Omental fat pad (tissue), 3 donors: ENCODE measurements at regions not wholly inside any gene's neighbourhood (a gene's known extent, or its start where the extent isn't known, plus 50 kb on each side); places are given as distances from the start of the nearest gene placed in this dataset.

Source experiments
- ATAC-seq: fragments of 150-250 bp; one replicate; pipeline ENCODE4 v1.9.1; 2016; ENCODE audit warnings: mild to moderate bottlenecking, moderate library complexity; ENCODE audit not compliant: low FRiP score
- DNase-seq: peaks from one replicate; pipeline ENCODE4 v3.0.0-alpha.2; 2019; ENCODE audit warnings: low spot score
- TF ChIP-seq, protein P1 (sequence below), 3 donors: fragments of 450-650 bp; IDR thresholded peaks; one replicate each; pipeline ENCODE4 v1.5.1; 2016 to 2017; ENCODE audit warnings: antibody characterized with exemption in 3 of 3, mild to moderate bottlenecking in 3 of 3, moderate library complexity in 2 of 3

DNA sequence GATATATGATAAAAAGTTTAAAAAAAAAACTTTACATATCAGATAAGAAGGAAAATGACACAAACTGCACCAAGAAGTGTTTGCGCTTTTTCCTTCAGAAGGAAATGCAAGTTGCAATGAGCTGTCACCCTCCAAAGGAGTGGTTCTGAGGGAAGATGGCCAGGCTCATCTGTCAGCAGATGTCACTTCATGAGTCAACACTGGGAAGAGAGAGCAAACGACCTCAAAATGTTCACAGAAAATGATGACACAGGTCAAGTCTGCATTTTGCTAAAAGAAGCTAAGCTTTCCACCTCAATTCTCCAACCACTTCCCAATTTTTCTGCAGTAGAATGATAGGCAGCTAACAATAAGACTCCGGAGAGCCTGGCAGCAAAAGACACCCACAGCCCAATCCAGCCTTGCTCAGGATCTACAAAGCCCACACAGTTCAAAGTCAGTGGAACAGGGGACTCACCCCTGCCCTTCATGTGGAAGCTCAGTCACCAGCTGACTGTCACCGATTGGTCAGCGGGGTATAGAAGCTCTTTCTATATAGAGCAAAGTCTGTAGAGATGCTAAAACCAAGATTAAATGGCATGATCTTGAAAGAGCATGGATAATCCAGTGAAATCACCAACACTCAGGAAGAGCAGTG is 155.1 kb upstream of the NEBL start:
- DNase-seq (no peak), ATAC-seq (no peak)
- TF ChIP-seq, protein P1, sequence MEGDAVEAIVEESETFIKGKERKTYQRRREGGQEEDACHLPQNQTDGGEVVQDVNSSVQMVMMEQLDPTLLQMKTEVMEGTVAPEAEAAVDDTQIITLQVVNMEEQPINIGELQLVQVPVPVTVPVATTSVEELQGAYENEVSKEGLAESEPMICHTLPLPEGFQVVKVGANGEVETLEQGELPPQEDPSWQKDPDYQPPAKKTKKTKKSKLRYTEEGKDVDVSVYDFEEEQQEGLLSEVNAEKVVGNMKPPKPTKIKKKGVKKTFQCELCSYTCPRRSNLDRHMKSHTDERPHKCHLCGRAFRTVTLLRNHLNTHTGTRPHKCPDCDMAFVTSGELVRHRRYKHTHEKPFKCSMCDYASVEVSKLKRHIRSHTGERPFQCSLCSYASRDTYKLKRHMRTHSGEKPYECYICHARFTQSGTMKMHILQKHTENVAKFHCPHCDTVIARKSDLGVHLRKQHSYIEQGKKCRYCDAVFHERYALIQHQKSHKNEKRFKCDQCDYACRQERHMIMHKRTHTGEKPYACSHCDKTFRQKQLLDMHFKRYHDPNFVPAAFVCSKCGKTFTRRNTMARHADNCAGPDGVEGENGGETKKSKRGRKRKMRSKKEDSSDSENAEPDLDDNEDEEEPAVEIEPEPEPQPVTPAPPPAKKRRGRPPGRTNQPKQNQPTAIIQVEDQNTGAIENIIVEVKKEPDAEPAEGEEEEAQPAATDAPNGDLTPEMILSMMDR (IDR thresholded peaks at IDR 0.05) = no peak

- no peak for DNase-seq
- TF ChIP-seq, protein P1 (IDR thresholded peaks at IDR 0.05) = no peak
- ATAC-seq = no peak
These were observed 152.4 kb upstream of the NEBL start for GRCh38 chr10:21049482-21049881.

GRCh38 chr10:21048068-21048467 is 151.0 kb upstream of the NEBL start:
- ATAC-seq = no peak
- no peak for DNase-seq
- TF ChIP-seq, protein P1 (IDR thresholded peaks at IDR 0.05) = no peak

- DNase-seq (no peak), ATAC-seq (no peak)
- TF ChIP-seq, protein P1 (IDR thresholded peaks at IDR 0.05) = no peak
These were observed 150.4 kb upstream of the NEBL start for GRCh38 chr10:21047511-21047910.

GRCh38 chr10:21047096-21047495 is 150.0 kb upstream of the NEBL start:
- no peak for DNase-seq
- TF ChIP-seq, protein P1 (IDR thresholded peaks at IDR 0.05) = no peak
- ATAC-seq = no peak

DNA sequence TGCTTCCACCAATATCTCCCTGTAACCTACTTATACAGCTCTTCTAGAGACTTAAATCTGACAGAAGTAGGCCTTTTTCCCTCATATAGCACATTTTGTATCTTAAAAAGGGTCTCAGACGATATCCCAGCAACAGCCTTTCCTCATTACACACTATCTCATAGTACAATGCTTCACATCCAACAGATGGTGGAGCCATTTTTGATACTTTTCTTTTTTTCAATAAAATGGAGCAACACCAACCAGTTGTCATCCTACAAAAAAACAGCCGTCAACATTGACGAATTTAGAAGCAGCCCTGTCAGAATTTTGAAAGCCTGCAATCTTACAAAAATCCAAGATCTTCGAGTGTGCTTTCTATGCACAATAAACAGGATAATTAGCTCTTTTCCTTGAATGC is 145.9 kb upstream of the NEBL start:
- TF ChIP-seq, protein P1 (IDR thresholded peaks at IDR 0.05) = no peak
- no peak for ATAC-seq

GRCh38 chr10:21042536-21042935 is 145.4 kb upstream of the NEBL start:
- TF ChIP-seq, protein P1 (IDR thresholded peaks at IDR 0.05) = no peak
- DNase-seq = no peak
- ATAC-seq = no peak

More for the DNA sequence above, 145.9 kb upstream of the NEBL start:
- no peak for DNase-seq
